Liver (tissue), 3 donors: ENCODE measurements at regions not wholly inside any gene's neighbourhood (a gene's known extent, or its start where the extent isn't known, plus 50 kb on each side); places are given as distances from the start of the nearest gene placed in this dataset.

Experiments
- GABPA ChIP-seq, 2 donors: IDR thresholded peaks in 1 of 2; conservative IDR thresholded peaks in 1 of 2; 2 replicates each; pipeline ENCODE4 v1.6.1; 2016; ENCODE audit warnings: antibody characterized with exemption in 2 of 2, mild to moderate bottlenecking in 1 of 2, moderate library complexity in 1 of 2
- HNF4A ChIP-seq, 2 donors: conservative IDR thresholded peaks; 2 replicates each; pipeline ENCODE4 v1.6.1; 2016; ENCODE audit warnings: antibody characterized with exemption in 2 of 2, mild to moderate bottlenecking in 2 of 2
- JUND ChIP-seq, 2 donors: IDR thresholded peaks; 2 replicates each; pipeline ENCODE4 v1.6.1; 2016; ENCODE audit warnings: antibody characterized with exemption in 2 of 2
- RAD21 ChIP-seq, 2 donors: IDR thresholded peaks; 2 replicates each; pipeline ENCODE4 v1.6.1; 2016; ENCODE audit warnings: antibody characterized with exemption in 2 of 2, mild to moderate bottlenecking in 2 of 2
- REST ChIP-seq: IDR thresholded peaks from 2 replicates; pipeline ENCODE4 v1.6.1; 2016; ENCODE audit warnings: antibody characterized with exemption, mild to moderate bottlenecking
- TF ChIP-seq, protein P1 (sequence below): fragments of 150-350 bp; IDR thresholded peaks from 2 replicates; pipeline ENCODE4 v1.5.1; 2017; ENCODE audit warnings: improper control_type of control experiment, low read depth, low read length; ENCODE audit not compliant: missing input control
- TF ChIP-seq, protein P2 (sequence below): IDR thresholded peaks from 2 replicates; pipeline ENCODE4 v1.6.1; 2016; ENCODE audit warnings: antibody characterized with exemption
- donor health status: healthy.
- donor health status: healthy.

- TF ChIP-seq, protein P1, sequence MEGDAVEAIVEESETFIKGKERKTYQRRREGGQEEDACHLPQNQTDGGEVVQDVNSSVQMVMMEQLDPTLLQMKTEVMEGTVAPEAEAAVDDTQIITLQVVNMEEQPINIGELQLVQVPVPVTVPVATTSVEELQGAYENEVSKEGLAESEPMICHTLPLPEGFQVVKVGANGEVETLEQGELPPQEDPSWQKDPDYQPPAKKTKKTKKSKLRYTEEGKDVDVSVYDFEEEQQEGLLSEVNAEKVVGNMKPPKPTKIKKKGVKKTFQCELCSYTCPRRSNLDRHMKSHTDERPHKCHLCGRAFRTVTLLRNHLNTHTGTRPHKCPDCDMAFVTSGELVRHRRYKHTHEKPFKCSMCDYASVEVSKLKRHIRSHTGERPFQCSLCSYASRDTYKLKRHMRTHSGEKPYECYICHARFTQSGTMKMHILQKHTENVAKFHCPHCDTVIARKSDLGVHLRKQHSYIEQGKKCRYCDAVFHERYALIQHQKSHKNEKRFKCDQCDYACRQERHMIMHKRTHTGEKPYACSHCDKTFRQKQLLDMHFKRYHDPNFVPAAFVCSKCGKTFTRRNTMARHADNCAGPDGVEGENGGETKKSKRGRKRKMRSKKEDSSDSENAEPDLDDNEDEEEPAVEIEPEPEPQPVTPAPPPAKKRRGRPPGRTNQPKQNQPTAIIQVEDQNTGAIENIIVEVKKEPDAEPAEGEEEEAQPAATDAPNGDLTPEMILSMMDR, result no peak
- TF ChIP-seq, protein P2, sequence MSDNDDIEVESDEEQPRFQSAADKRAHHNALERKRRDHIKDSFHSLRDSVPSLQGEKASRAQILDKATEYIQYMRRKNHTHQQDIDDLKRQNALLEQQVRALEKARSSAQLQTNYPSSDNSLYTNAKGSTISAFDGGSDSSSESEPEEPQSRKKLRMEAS, result no peak
- TF ChIP-seq RAD21 (IDR thresholded peaks at IDR 0.05) (no peak), JUND (IDR thresholded peaks at IDR 0.05) (no peak), REST (no peak), GABPA (IDR thresholded peaks at IDR 0.05 in 1 of 2, conservative IDR thresholded peaks at IDR 0.05 in 1 of 2) (no peak), HNF4A (conservative IDR thresholded peaks at IDR 0.05) (no peak)
Measured at GRCh38 chr12:86787419-86787818, 531.2 kb upstream of the MGAT4C start.
